ENCODE measurements at regions not wholly inside any gene's neighbourhood (a gene's known extent, or its start where the extent isn't known, plus 50 kb on each side); places are given as distances from the start of the nearest gene placed in this dataset.
"Not testable (repeated sequence)": the region's sequence is repeated elsewhere in the genome, so short reads cannot be mapped to it uniquely, and the experiment has no call there.

DNA sequence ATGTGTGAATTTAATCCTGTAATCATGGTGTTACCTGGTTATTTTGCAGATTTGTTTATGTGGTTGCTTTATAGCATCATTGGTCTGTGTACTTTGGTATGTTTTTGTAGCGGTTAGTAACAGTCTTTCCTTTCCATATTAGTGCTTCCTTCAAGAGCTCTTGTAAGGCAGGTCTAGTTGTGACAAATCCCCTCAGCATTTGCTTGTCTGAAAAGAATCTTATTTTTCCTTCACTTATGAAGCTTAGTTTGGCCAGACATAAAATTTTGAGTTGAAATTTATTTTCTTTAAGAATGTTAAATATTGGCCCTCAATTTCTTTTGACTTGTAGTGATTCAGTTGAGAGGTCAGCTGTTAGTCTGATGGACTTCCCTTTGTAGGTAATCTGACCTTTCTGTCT, 1096.1 kb upstream of the SLIT2 start:
- ChIA-PET CTCF (no interaction called here), POLR2A (no interaction called here)
- TF ChIP-seq, protein P1, sequence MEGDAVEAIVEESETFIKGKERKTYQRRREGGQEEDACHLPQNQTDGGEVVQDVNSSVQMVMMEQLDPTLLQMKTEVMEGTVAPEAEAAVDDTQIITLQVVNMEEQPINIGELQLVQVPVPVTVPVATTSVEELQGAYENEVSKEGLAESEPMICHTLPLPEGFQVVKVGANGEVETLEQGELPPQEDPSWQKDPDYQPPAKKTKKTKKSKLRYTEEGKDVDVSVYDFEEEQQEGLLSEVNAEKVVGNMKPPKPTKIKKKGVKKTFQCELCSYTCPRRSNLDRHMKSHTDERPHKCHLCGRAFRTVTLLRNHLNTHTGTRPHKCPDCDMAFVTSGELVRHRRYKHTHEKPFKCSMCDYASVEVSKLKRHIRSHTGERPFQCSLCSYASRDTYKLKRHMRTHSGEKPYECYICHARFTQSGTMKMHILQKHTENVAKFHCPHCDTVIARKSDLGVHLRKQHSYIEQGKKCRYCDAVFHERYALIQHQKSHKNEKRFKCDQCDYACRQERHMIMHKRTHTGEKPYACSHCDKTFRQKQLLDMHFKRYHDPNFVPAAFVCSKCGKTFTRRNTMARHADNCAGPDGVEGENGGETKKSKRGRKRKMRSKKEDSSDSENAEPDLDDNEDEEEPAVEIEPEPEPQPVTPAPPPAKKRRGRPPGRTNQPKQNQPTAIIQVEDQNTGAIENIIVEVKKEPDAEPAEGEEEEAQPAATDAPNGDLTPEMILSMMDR (IDR thresholded peaks at IDR 0.05; ENCODE audit: insufficient read depth, low read length, missing control alignments): no peak
- H3K4me3 ChIP-seq (ENCODE audit: low read depth, low read length): no peak overlapping the region
- DNase-seq (ENCODE audit: low read depth, low spot score): no peak

DNA sequence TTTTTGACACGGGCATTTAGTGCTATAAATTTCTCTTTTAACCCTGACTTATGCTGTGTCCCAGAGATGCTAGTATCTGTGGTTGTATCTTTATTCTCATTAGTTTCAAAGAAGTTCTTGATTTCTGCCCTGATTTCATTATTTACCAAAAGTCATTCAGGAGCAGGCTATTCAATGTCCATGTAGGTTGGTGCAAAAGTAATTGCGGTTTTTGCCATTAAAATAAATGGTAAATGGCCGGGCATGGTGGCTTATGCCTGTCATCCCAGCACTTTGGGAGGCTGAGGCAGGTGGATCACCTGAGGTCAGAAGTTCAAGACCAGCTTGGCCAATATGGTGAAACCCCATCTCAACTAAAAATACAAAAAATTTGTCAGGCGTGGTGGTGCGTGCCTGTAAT, 1097.4 kb upstream of the SLIT2 start:
- H3K4me3 ChIP-seq (ENCODE audit: low read depth, low read length); CTCF ChIA-PET; DNase-seq (ENCODE audit: low read depth, low spot score); POLR2A ChIA-PET: not testable (repeated sequence)

DNA sequence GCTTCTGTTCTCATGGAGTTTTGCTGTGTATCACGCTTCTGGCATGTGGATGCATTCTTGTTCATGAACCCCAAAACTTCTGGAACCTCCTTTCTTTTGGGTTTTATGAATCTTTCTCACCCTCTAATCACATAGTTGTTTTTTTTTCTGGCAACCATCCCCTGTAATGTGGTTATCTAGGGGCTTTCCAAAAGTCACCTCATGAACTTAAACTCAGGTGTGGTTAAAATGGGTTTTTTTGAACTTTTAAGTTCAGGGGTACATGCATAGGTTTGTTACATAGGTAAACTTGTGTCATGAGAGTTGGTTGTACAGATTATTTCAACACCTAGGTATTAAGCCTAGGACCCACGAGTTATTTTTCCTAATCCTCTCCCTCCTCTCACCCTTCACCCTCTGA, 1099.4 kb upstream of the SLIT2 start:
- no peak overlapping the region for H3K4me3 ChIP-seq (ENCODE audit: low read depth, low read length)
- ChIA-PET CTCF (no interaction called here), POLR2A (no interaction called here)
- TF ChIP-seq, protein P1 (IDR thresholded peaks at IDR 0.05; ENCODE audit: insufficient read depth, low read length, missing control alignments): no peak
- DNase-seq (ENCODE audit: low read depth, low spot score): no peak

DNA sequence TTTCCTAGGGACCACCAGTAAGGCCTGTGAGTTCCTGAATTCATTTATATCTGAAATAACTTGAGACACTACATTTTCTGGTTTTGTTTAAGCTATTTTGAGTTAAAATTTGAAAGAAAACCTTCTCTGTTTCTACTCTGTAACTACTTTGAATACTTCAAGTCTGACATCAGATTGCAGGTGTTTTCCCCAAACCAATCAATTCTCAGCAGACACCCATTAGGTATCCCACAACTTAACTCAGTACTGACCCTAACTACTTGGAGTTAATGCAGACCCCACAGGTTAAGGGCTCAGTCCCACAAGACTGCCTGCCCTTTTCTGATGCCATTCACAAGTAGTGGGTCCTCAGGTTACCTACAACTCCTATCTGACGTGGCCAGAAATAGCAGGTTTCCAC, 1100.0 kb upstream of the SLIT2 start:
- TF ChIP-seq, protein P1 (IDR thresholded peaks at IDR 0.05; ENCODE audit: insufficient read depth, low read length, missing control alignments): no peak
- no peak for DNase-seq (ENCODE audit: low read depth, low spot score)
- CTCF ChIA-PET: no interaction called here
- H3K4me3 ChIP-seq (ENCODE audit: low read depth, low read length): no peak overlapping the region
- POLR2A ChIA-PET: no interaction called here

DNA sequence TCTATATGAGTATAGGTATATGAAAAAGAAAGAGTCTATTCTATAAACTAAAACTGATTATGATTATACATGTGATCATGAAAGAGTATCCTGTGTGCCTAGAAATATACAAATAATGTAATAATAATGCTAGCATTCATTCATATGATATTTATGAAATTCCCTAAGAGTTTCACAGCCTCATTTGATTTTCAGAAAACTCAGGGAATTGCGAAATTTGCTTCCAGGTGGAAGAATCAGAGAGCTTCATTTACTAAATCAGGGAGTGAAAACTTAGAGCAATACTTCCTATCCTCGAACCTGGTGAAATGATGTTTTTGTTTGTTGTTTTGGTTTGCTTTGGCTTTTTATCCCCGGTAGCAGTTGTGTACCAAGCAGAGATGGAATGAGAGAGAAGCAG, 1105.7 kb upstream of the SLIT2 start:
- no peak for DNase-seq (ENCODE audit: low read depth, low spot score)
- no peak overlapping the region for H3K4me3 ChIP-seq (ENCODE audit: low read depth, low read length)
- CTCF ChIA-PET: no interaction called here
- POLR2A ChIA-PET: no interaction called here
- TF ChIP-seq, protein P1 (IDR thresholded peaks at IDR 0.05; ENCODE audit: insufficient read depth, low read length, missing control alignments): no peak

DNA sequence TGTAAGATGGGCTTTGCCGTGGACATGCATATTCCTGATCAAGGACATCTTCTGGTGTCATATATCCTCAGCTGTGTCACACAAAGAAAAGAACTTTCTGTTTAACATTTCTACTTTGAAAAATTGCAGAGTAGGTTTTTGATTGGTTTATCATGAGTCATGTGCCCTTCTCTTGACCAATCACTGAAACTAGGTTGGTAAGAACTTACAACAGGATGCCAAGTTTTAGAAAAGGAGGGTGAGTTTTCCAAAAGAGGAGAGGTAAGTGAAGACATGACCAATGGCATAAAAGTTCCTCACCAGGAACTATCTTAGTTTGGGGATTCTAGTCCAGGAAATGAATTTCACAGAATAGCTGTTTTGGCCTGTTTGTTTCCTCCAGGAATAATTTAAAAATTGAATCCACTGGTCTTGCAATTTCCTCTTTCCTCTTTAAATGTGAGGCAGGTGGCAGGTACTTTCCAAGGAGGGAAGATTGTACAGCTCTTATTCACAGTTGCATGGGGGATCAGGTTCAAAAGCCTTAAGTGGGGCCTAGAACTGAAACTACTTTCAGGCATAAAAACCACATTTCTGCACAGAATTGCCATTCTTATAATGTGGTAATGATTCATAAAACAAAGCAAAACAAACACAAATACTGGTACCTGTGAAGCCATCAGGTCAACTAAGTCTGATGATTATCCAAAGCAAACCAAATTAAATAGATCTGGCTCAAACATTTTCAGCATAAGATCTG, 1114.5 kb upstream of the LCORL start:
- TF ChIP-seq, protein P1 (IDR thresholded peaks at IDR 0.05; ENCODE audit: insufficient read depth, low read length, missing control alignments): no peak
- DNase-seq (ENCODE audit: low read depth, low spot score): no peak
- H3K4me3 ChIP-seq (ENCODE audit: low read depth, low read length): no peak overlapping the region
- ChIA-PET POLR2A (no interaction called here), CTCF (no interaction called here)

DNA sequence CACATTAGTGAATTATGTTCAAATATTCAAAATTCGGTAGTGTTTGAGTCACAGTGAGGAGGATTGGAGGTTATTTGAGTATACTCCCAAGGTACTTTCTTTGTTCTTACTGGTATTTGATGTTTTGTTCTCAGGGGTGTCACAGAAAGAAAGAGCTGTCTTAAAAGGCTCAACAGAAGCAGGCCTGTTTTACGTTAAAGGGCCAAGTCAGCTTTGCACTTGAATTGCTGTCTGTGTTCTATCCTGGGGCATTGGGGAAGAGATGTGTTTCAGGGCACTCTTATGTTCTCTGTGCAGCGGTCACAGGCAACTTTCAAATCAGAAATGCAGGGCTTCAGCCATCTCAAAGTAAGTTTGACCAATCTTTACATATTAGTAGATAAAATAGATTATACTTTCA, 1113.1 kb upstream of the LCORL start:
- ChIA-PET CTCF (no interaction called here), POLR2A (no interaction called here)
- DNase-seq (ENCODE audit: low read depth, low spot score): no peak
- no peak overlapping the region for H3K4me3 ChIP-seq (ENCODE audit: low read depth, low read length)
- TF ChIP-seq, protein P1 (IDR thresholded peaks at IDR 0.05; ENCODE audit: insufficient read depth, low read length, missing control alignments): no peak

All from AG04449 (cell line).